Tibial nerve (tissue), 3 donors: ENCODE measurements at regions not wholly inside any gene's neighbourhood (a gene's known extent, or its start where the extent isn't known, plus 50 kb on each side); places are given as distances from the start of the nearest gene placed in this dataset.

Experiments
- CTCF ChIP-seq, 5 experiments: fragments of 200-600 bp in 3 of 5; fragments of 450-650 bp in 2 of 5; sonication (generic) in 3 of 5; IDR thresholded peaks; one replicate each; pipeline ENCODE4 v1.5.1; 2016 to 2019; ENCODE audit warnings: antibody characterized with exemption in 5 of 5, mild to moderate bottlenecking in 3 of 5, moderate library complexity in 2 of 5
- POLR2A ChIP-seq, 2 donors: fragments of 450-650 bp; IDR thresholded peaks; one replicate each; pipeline ENCODE4 v1.6.1; 2017; ENCODE audit warnings: antibody characterized with exemption in 2 of 2, mild to moderate bottlenecking in 2 of 2, moderate library complexity in 2 of 2

GRCh38 chr17:71730871-71731270 lies 389.9 kb upstream of the SOX9 start:
- no peak for TF ChIP-seq CTCF (IDR thresholded peaks at IDR 0.05)
- TF ChIP-seq POLR2A (IDR thresholded peaks at IDR 0.05), result no peak
